Muscle of leg (tissue), 3 donors: ENCODE measurements at regions not wholly inside any gene's neighbourhood (a gene's known extent, or its start where the extent isn't known, plus 50 kb on each side); places are given as distances from the start of the nearest gene placed in this dataset.
"Not testable (repeated sequence)": the region's sequence is repeated elsewhere in the genome, so short reads cannot be mapped to it uniquely, and the experiment has no call there.

ENCODE experiments used
- DNase-seq: peaks from one replicate; pipeline ENCODE4 v3.0.0; 2013
- H3K27ac ChIP-seq: one replicate; pipeline ENCODE4 v1.5.1; 2013; ENCODE audit warnings: mild to moderate bottlenecking, low read length, control low read depth
- H3K27me3 ChIP-seq: one replicate; pipeline ENCODE4 v1.6.1; 2013; ENCODE audit warnings: low read length; ENCODE audit not compliant: control insufficient read depth, insufficient read depth
- H3K36me3 ChIP-seq: one replicate; pipeline ENCODE4 v1.6.1; 2013; ENCODE audit warnings: low read length; ENCODE audit not compliant: control insufficient read depth, insufficient read depth
- H3K4me1 ChIP-seq: one replicate; pipeline ENCODE4 v1.6.1; 2013; ENCODE audit warnings: low read length; ENCODE audit not compliant: control insufficient read depth, insufficient read depth
- H3K4me3 ChIP-seq: one replicate; pipeline ENCODE4 v1.5.1; 2013; ENCODE audit warnings: low read length, control low read depth
- H3K9me3 ChIP-seq: replicated peaks from 2 replicates; pipeline ENCODE4 v1.6.1; 2013; ENCODE audit warnings: low read depth, low read length; ENCODE audit not compliant: control insufficient read depth
- WGBS: methylation state at CpG from one replicate; pipeline ENCODE4 v1.1.5; 2013; ENCODE audit warnings: missing lambda C conversion rate; ENCODE audit not compliant: insufficient coverage; 5-methylcytosine and 5-hydroxymethylcytosine counted together

- H3K27ac ChIP-seq, H3K4me1 ChIP-seq, DNase-seq, H3K9me3 ChIP-seq, H3K27me3 ChIP-seq, H3K36me3 ChIP-seq, H3K4me3 ChIP-seq: not testable (repeated sequence)
- 79% methylated on average over 6 of the region's 7 CpGs for WGBS
Measured at GRCh38 chr22:49698616-49699015, 129.1 kb downstream of the BRD1 start.

DNA sequence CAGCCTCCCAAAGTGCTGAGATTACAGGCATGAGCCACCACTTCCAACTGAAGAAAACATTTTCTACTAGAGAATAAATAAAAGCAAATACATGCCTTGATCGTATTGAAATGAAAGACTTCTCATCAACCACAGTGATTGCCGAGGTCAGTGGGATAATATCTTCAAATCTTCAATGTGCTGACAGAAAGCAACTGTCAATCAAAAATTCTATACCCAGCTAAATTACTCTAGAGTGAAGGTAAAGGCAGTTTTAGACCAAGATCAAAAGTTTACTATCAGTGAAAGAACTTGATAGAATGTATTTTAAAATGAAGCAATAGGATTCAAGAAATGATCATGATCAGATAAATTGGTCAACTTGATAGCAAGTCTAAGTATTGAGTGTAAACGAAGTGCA, 130.6 kb downstream of the BRD1 start:
- no peaks in the 10 kb centered on the region for H3K4me1 ChIP-seq
- peaks cover 2% of the 10 kb centered on the region for H3K27me3 ChIP-seq
- H3K4me3 ChIP-seq, result no peak overlapping the region
- no peak for DNase-seq
- H3K36me3 ChIP-seq, result no peaks in the 10 kb centered on the region
- no CpG with 5 or more reads among the region's 3 CpGs for WGBS
- peaks cover 5% of the 10 kb centered on the region for H3K9me3 ChIP-seq
- H3K27ac ChIP-seq, result no peak overlapping the region

DNA sequence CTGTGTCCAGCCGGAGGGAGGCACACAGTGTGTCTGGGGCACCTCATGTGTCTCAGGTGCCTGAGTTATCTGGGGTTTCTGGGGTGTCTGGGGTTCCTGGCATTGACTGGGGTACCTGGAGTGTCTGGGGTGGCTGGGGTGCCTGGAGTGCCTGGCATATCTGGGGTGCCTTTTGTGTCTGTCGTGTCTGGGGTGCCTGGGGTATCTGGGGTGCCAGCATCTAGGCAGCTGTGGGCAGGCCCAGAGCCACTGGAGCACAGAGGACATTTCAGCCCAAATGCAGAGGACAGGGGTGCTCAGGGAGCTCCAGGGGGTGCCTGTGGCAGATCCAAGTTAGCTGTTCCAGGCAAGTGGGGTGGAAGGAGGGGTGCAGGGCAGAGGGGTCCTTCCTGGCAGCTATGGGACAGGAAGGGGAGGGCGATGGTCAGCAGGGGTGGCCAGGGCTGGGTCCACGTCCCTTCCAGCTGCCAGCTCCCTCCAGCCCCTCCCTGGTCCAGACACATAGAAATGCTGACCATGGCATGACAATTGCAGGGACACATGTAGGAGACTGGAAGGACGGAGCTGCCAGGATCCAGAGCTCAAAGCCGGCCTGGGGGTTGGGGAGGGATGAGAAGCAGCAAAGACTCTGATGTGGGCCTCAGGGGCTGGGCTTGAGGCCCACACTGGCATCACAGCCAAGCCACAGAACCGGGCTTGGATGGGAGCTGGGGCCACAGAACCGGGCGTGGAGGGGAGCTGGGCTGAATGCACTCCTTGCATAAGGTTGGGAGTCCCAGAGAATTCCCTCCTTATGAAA, 133.0 kb downstream of the BRD1 start:
- Histone ChIP-seq H3K36me3 (no peaks in the 10 kb centered on the region), H3K4me3 (no peak overlapping the region), H3K4me1 (no peaks in the 10 kb centered on the region), H3K27me3 (peaks cover 2% of the 10 kb centered on the region), H3K9me3 (peaks cover 3% of the 10 kb centered on the region), H3K27ac (no peak overlapping the region)
- DNase-seq, result no peak
- WGBS, result 69% methylated on average over 5 of the region's 9 CpGs

GRCh38 chr22:49693848-49694247, 133.8 kb downstream of the BRD1 start:
- Histone ChIP-seq H3K27ac (no peak overlapping the region), H3K4me3 (no peak overlapping the region), H3K36me3 (no peaks in the 10 kb centered on the region), H3K9me3 (peaks cover 3% of the 10 kb centered on the region), H3K27me3 (peaks cover 2% of the 10 kb centered on the region), H3K4me1 (no peaks in the 10 kb centered on the region)
- DNase-seq, result no peak
- 87% methylated on average over 7 of the region's 10 CpGs for WGBS

- Histone ChIP-seq H3K27ac (no peak overlapping the region), H3K4me1 (no peaks in the 10 kb centered on the region), H3K36me3 (no peaks in the 10 kb centered on the region), H3K4me3 (no peak overlapping the region), H3K9me3 (peaks cover 3% of the 10 kb centered on the region), H3K27me3 (peaks cover 2% of the 10 kb centered on the region)
- WGBS, result 67% methylated on average over 7 of the region's 11 CpGs
- no peak for DNase-seq
Measured at GRCh38 chr22:49693416-49693815, 134.3 kb downstream of the BRD1 start.

DNA sequence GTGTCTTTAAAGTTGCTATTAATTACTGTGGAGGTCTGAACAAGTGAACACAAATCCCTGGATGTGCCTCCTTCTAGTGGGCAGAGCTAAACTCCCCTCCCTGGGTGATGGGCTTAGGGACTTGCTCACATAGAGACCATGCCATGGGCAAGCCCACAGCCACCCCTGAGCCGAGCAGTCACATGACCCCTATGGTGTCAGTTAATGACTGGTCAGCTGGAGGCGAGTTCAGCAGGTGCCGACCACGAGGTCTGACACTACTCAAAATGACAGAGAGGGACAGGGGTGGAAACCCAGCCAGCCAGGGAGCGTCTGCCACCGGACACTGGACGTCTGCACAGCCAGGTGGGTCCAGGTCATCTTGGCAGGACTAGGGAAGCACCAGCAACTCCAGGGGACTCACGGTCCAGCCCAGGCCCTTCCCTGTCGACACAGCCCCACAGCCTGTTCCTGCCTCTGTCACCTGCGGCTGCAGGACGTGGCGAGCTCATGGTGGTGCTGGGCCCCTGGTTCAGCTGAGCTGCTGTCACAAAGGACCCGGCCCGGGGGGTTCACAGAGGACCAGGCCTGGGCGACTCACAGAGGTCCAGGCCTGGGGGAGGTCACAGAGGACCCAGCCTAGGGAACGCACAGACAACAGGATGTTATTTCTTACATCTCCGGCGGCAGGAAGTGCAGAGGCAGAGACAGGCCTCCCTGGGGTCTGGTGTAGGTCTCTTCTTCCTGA, 135.0 kb downstream of the BRD1 start:
- Histone ChIP-seq H3K9me3 (peaks cover 3% of the 10 kb centered on the region), H3K27me3 (peaks cover 4% of the 10 kb centered on the region), H3K27ac (no peak overlapping the region), H3K36me3 (no peaks in the 10 kb centered on the region), H3K4me3 (no peak overlapping the region), H3K4me1 (no peaks in the 10 kb centered on the region)
- no peak for DNase-seq
- 80% methylated on average over 16 of the region's 18 CpGs for WGBS

DNA sequence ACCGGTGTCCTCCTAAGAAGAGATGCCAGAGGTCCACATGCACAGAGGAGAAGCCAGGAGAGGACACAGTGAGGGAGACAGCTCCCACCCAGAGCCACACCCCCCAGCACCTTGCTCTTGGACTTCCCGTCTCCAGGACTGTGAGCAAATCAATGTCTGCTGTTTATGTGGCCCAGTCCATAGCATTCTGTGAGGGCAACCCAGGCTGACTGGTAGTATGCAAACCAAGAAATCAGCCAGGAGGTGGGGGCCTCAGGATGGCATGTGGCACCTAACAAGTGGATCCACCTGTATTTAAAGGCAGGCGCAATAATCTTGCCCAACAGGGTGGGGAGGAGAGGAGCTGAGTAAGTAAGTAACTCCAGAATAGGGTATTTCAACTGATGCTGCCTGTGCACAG, 136.4 kb downstream of the BRD1 start:
- peaks cover 3% of the 10 kb centered on the region for H3K9me3 ChIP-seq
- H3K4me3 ChIP-seq, result no peak overlapping the region
- no peak for DNase-seq
- H3K27me3 ChIP-seq, result peaks cover 4% of the 10 kb centered on the region
- no peak overlapping the region for H3K27ac ChIP-seq
- no peaks in the 10 kb centered on the region for H3K36me3 ChIP-seq
- WGBS, result 100% methylated on average over 1 of the region's 3 CpGs
- H3K4me1 ChIP-seq, result no peaks in the 10 kb centered on the region

DNA sequence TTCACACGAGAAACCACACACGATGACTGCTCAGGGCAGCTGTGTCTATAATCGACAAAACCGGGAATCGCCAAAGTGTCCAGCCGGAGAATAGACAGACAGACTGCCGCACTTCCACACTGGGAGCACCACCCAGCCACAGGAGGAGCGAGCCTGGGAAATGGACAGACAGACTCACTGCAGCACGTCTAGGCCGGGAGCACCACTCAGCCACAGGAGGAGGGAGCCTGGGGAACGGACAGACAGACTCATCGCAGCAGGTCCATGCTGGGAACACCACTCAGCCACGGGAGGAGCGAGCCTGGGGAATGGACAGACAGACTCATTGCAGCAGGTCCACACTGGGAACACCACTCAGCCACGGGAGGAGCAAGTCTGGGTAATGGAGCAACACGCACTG, 137.2 kb downstream of the BRD1 start:
- H3K27me3 ChIP-seq, result peaks cover 4% of the 10 kb centered on the region

GRCh38 chr22:49689858-49690257, 137.8 kb downstream of the BRD1 start:
- Histone ChIP-seq H3K36me3 (no peaks in the 10 kb centered on the region), H3K4me1 (no peaks in the 10 kb centered on the region), H3K27ac (no peak overlapping the region), H3K27me3 (peaks cover 4% of the 10 kb centered on the region), H3K4me3 (no peak overlapping the region), H3K9me3 (peaks cover 3% of the 10 kb centered on the region)
- 63% methylated on average over 8 of the region's 11 CpGs for WGBS
- DNase-seq, result no peak

More for the DNA sequence above, 137.2 kb downstream of the BRD1 start:
- peaks cover 3% of the 10 kb centered on the region for H3K9me3 ChIP-seq
- no peaks in the 10 kb centered on the region for H3K36me3 ChIP-seq
- no peaks in the 10 kb centered on the region for H3K4me1 ChIP-seq
- H3K4me3 ChIP-seq, result no peak overlapping the region
- WGBS, result 88% methylated on average over 15 of the region's 16 CpGs
- no peak for DNase-seq
- H3K27ac ChIP-seq, result no peak overlapping the region

DNA sequence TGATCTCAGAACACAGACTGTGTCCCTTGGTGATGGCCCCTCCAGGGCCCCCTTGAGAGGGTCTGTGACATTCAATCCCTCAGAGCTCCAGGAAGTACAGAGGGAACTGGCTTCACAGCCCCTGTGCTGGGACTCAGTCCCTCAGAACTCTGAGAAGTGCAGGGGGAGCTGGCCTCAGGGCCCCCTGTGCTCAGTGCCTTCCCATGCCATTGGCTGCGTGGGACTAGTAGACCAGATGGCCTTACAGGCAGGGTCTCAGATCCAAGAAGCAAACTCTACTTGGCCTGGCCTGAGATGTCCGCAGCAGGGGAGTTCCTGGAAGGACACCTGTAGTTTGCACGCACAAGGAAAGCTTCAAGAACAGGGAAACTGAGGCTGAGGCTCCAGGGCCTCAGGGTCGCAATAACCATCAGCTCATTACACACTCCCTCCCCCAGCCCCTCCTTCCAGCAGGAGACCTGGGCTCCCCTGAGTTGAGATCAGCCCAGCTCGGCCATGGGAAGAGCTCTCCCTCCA, 138.4 kb downstream of the BRD1 start:
- no peak overlapping the region for H3K4me3 ChIP-seq
- WGBS, result 66% methylated on average over 5 of the region's 5 CpGs
- peaks cover 3% of the 10 kb centered on the region for H3K9me3 ChIP-seq
- no peaks in the 10 kb centered on the region for H3K36me3 ChIP-seq
- no peaks in the 10 kb centered on the region for H3K4me1 ChIP-seq
- no peak for DNase-seq
- no peak overlapping the region for H3K27ac ChIP-seq
- H3K27me3 ChIP-seq, result peaks cover 4% of the 10 kb centered on the region
